ENCODE measurements at regions not wholly inside any gene's neighbourhood (a gene's known extent, or its start where the extent isn't known, plus 50 kb on each side); places are given as distances from the start of the nearest gene placed in this dataset.

DNA sequence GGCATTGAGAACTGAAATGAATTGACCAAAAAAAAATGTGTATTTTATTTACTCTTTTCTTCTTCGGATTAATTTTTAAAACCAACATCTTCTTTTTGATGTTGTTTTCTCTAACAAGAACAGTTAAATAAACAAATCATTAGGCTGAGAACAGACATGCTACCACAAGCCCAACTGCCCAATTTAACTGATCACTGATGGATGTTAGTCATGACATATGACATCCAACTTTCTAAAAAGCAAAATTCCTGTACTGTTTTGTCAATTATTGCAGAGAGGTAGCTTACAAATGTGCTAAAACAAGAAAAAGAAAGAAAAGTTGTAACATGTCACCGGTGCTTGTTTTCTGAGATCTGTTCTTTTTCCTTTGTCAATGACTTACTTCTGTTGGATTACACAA, 232.1 kb downstream of the C11orf87 start:
- no peak overlapping the region for H3K27ac ChIP-seq (replicated peaks in 1 of 4)
- H3K9me3 ChIP-seq: no peaks in the 10 kb centered on the region
- no peaks in the 10 kb centered on the region for H3K4me1 ChIP-seq
- WGBS: 73% methylated on average over 2 of the region's 2 CpGs
- no peak overlapping the region for H3K4me3 ChIP-seq
- TF ChIP-seq, protein P1, sequence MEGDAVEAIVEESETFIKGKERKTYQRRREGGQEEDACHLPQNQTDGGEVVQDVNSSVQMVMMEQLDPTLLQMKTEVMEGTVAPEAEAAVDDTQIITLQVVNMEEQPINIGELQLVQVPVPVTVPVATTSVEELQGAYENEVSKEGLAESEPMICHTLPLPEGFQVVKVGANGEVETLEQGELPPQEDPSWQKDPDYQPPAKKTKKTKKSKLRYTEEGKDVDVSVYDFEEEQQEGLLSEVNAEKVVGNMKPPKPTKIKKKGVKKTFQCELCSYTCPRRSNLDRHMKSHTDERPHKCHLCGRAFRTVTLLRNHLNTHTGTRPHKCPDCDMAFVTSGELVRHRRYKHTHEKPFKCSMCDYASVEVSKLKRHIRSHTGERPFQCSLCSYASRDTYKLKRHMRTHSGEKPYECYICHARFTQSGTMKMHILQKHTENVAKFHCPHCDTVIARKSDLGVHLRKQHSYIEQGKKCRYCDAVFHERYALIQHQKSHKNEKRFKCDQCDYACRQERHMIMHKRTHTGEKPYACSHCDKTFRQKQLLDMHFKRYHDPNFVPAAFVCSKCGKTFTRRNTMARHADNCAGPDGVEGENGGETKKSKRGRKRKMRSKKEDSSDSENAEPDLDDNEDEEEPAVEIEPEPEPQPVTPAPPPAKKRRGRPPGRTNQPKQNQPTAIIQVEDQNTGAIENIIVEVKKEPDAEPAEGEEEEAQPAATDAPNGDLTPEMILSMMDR (IDR thresholded peaks at IDR 0.05): no peak
- TF ChIP-seq POLR2A (IDR thresholded peaks at IDR 0.05; ENCODE audit: low read depth) (no peak), POLR2AphosphoS5 (IDR thresholded peaks at IDR 0.05) (no peak), EP300 (IDR thresholded peaks at IDR 0.05) (no peak)
- no peaks in the 10 kb centered on the region for H3K36me3 ChIP-seq
- no peaks in the 10 kb centered on the region for H3K27me3 ChIP-seq
- DNase-seq (ENCODE audit: extremely low spot score): no peak
- intact Hi-C loops (cut with DNase I): no loop called here

DNA sequence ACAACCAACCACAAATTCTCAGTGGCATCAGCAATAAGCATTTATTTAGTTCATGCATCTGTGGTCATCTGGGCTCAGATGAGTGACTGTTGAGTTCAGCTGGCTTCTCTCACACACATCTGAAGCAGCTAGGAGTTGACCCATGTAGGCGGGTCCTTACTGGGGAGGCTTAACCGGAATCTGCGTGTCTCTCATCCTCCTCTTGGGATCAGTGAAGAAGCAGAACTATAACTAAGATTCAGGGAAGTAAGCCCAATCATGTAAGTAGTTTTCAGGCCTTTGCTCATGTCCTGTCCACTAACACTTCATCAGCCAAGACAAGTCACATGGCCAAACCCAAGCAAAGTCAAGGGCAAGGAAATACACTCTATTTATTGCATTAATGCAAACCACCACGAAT, 236.2 kb downstream of the C11orf87 start:
- Histone ChIP-seq H3K9me3 (no peaks in the 10 kb centered on the region), H3K27me3 (no peaks in the 10 kb centered on the region), H3K27ac (replicated peaks in 1 of 4) (no peak overlapping the region), H3K4me3 (no peak overlapping the region), H3K4me1 (no peaks in the 10 kb centered on the region), H3K36me3 (no peaks in the 10 kb centered on the region)
- TF ChIP-seq EP300 (IDR thresholded peaks at IDR 0.05) (no peak), POLR2AphosphoS5 (IDR thresholded peaks at IDR 0.05) (no peak), POLR2A (IDR thresholded peaks at IDR 0.05; ENCODE audit: low read depth) (no peak)
- TF ChIP-seq, protein P1 (IDR thresholded peaks at IDR 0.05): no peak
- no peak for DNase-seq (ENCODE audit: extremely low spot score)
- intact Hi-C loops (cut with DNase I): no loop called here
- WGBS: 76% methylated on average over 4 of the region's 4 CpGs

DNA sequence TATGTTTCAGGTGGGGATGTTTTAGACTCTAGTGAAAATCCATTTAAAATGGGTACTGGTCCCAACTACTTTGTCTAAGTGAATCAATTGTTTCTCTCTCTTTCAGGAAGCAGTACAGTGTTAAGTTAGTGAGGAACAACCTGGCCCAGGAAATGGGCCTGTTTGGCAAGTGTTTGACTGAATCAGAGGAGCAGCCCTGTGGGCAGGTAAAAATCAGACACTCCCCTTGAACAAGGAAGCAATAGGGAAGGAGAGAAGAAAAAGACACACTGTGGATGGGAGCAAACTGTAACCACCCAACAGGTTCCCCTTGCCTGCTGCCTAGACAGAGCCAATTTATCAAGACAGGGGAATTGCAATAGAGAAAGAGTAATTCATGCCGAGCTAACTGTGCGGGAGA, 245.7 kb downstream of the C11orf87 start:
- WGBS: 98% methylated on average over 2 of the region's 2 CpGs
- H3K36me3 ChIP-seq: no peaks in the 10 kb centered on the region
- TF ChIP-seq EP300 (IDR thresholded peaks at IDR 0.05): no peak
- TF ChIP-seq POLR2AphosphoS5 (IDR thresholded peaks at IDR 0.05): no peak
- TF ChIP-seq, protein P1 (IDR thresholded peaks at IDR 0.05): no peak
- TF ChIP-seq POLR2A (IDR thresholded peaks at IDR 0.05; ENCODE audit: low read depth): no peak

DNA sequence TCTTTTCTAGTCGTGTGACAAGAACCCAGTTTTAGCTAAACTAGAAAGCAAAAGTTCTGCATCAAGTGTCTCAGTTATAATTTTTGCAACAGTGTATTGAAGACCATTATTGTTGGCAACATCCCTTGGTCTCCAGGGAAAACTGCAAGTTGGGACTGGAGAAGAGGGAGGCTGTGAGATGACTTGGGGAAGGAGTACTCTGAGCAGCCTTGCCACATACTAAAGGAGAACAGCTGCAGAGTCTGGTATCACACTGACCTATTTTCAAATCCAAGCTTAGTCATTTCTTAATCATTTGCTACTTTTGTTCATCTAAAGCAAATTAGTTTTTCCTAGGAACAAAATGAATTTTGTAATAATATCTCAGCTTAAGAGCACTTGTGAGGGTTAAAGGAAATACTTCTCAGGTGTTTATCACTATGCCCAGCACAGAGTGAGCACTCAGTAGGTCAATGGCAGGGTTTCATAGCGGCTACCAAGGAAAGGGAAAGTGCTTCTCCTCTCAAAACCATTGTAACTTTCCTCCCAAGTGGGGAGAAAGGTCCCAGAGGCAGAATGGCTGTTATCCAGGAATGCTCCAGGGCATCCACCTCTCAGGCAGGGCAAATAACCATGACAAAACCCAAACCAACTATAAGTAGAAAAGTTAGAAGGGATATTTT, 247.1 kb downstream of the C11orf87 start:
- 62% methylated on average over 2 of the region's 2 CpGs for WGBS
- H3K4me3 ChIP-seq: no peak overlapping the region
- H3K27ac ChIP-seq (replicated peaks in 1 of 4): no peak overlapping the region
- no peaks in the 10 kb centered on the region for H3K36me3 ChIP-seq
- intact Hi-C loops (cut with DNase I): no loop called here
- H3K27me3 ChIP-seq: no peaks in the 10 kb centered on the region
- DNase-seq (ENCODE audit: extremely low spot score): no peak
- H3K4me1 ChIP-seq: no peaks in the 10 kb centered on the region
- TF ChIP-seq EP300 (IDR thresholded peaks at IDR 0.05) (no peak), POLR2AphosphoS5 (IDR thresholded peaks at IDR 0.05) (no peak), POLR2A (IDR thresholded peaks at IDR 0.05; ENCODE audit: low read depth) (no peak)
- TF ChIP-seq, protein P1 (IDR thresholded peaks at IDR 0.05): no peak
- H3K9me3 ChIP-seq: peaks cover 0 to 13% (median 3%) of the 10 kb centered on the region in 4 donors

More for the DNA sequence above, 245.7 kb downstream of the C11orf87 start:
- no peak for DNase-seq (ENCODE audit: extremely low spot score)
- intact Hi-C loops (cut with DNase I): no loop called here
- H3K4me3 ChIP-seq: no peak overlapping the region
- no peaks in the 10 kb centered on the region for H3K4me1 ChIP-seq
- H3K27me3 ChIP-seq: no peaks in the 10 kb centered on the region
- H3K27ac ChIP-seq (replicated peaks in 1 of 4): no peak overlapping the region
- peaks cover 0 to 13% (median 3%) of the 10 kb centered on the region in 4 donors for H3K9me3 ChIP-seq

DNA sequence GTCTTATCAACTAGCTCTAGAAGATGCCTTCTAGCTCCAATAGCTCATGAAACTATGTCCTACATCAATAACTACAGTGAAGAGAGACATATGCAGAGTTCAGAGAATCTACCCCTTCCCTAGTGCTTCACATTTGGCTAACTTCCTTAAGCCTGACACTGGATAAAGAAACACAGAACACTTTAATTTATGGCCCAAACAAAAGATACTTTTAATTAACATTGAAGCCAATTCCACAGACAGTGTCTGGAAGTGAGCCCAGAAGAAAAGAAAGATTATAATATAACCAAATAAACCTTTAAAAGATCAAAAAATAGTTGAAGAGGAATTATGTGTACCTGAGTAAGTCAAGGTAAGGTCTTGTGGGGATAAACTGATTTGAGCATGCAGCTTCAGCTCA, 255.2 kb downstream of the C11orf87 start:
- H3K4me1 ChIP-seq: peaks cover 0 to 15% (median 13%) of the 10 kb centered on the region in 4 donors
- H3K27ac ChIP-seq (replicated peaks in 1 of 4): no peak overlapping the region
- DNase-seq (ENCODE audit: extremely low spot score): no peak
- no peaks in the 10 kb centered on the region for H3K27me3 ChIP-seq
- intact Hi-C loops (cut with DNase I): no loop called here
- H3K36me3 ChIP-seq: no peaks in the 10 kb centered on the region
- H3K9me3 ChIP-seq: no peaks in the 10 kb centered on the region
- TF ChIP-seq POLR2AphosphoS5 (IDR thresholded peaks at IDR 0.05): no peak
- TF ChIP-seq POLR2A (IDR thresholded peaks at IDR 0.05; ENCODE audit: low read depth): no peak
- TF ChIP-seq, protein P1 (IDR thresholded peaks at IDR 0.05): no peak
- TF ChIP-seq EP300 (IDR thresholded peaks at IDR 0.05): no peak
- no peak overlapping the region for H3K4me3 ChIP-seq

Measured in esophagus muscularis mucosa (tissue), 4 donors.